ENCODE measurements at regions not wholly inside any gene's neighbourhood (a gene's known extent, or its start where the extent isn't known, plus 50 kb on each side); places are given as distances from the start of the nearest gene placed in this dataset.

DNA sequence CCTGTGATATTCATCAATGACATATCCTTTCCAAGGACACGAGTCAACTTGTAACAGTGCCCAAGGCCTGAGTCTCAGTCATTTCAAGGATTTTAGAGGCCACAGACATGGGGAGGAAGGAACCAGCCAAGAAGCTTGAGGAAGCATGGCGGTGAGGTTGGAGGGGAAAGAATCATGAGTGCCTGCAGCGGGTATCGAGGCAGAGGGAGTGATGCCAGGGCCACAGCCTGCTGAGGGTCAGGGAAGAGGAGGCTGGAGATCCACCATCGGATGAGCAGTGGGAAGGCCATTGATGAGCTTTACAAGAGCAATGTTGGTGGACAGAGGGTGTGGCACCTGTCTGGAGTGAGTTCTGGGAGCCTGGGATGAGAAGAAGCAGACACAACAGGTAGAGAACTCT, 88.5 kb upstream of the IER5L start:
- TF ChIP-seq EZH2 (IDR thresholded peaks at IDR 0.05; ENCODE audit: borderline replicate concordance, low read length) = no peak
- TF ChIP-seq, protein P1, sequence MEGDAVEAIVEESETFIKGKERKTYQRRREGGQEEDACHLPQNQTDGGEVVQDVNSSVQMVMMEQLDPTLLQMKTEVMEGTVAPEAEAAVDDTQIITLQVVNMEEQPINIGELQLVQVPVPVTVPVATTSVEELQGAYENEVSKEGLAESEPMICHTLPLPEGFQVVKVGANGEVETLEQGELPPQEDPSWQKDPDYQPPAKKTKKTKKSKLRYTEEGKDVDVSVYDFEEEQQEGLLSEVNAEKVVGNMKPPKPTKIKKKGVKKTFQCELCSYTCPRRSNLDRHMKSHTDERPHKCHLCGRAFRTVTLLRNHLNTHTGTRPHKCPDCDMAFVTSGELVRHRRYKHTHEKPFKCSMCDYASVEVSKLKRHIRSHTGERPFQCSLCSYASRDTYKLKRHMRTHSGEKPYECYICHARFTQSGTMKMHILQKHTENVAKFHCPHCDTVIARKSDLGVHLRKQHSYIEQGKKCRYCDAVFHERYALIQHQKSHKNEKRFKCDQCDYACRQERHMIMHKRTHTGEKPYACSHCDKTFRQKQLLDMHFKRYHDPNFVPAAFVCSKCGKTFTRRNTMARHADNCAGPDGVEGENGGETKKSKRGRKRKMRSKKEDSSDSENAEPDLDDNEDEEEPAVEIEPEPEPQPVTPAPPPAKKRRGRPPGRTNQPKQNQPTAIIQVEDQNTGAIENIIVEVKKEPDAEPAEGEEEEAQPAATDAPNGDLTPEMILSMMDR (conservative IDR thresholded peaks at IDR 0.05 in 1 of 2, IDR thresholded peaks at IDR 0.05 in 1 of 2; ENCODE audit: extremely low read depth in 1 of 2, insufficient read depth in 1 of 2, low read depth in 1 of 2, low read length in 2 of 2) = no peak

Data from mammary epithelial cell (primary cell).